NK-92 treated with Interleukin-12 subunit alpha and Interleukin-12 subunit beta, amount 100 ng/mL, for 24 hours (cell line): ENCODE measurements at regions not wholly inside any gene's neighbourhood (a gene's known extent, or its start where the extent isn't known, plus 50 kb on each side); places are given as distances from the start of the nearest gene placed in this dataset.
"Not testable (repeated sequence)": the region's sequence is repeated elsewhere in the genome, so short reads cannot be mapped to it uniquely, and the experiment has no call there.

Experiments
- DNase-seq: peaks from one replicate; lab custom pipeline; 2025; lab: John Stamatoyannopoulos, UW

DNA sequence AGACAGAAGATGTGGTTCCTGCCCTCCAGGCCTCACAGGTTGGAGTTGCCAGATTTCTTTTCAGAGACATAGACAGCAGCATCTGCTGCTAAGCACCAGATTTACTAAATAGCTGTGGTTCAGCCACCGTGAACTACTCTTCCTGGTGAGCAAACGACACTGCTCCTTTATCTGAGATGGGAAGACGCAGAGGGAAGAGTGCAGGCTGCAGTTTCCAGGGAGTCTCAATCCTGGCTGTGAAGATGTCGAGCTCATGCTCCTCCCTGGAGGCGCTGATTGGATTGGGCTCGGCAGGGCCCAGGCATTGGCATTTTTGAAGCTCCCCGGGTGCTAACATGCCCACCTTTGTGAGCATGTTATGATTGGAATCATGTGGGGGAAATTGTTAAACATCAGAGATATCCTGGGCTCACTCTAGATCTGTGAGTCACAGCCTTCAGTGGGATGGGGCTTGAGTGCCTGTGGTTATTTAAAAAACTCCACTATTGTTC is 314.8 kb downstream of the TSN start:
- DNase-seq, result no peak

DNA sequence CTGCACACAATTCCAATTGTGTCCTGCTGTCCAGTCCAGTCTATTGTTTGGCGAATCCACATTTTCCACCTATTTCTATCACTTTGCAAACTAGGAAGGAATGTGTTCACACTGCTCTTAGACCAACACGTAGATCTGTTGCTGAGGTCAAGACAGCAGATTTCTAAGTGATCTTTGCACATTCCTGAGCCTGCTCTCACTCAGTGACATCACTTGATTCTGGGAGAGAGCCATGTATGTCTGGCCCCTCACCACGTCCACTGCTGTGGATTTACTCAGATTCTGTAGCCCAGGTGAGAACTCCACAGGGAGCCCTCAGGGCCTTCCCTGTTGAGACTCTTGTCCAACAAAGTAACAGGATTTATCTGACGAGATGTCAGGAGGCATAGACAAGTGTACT is 317.2 kb downstream of the TSN start:
- no peak for DNase-seq

DNA sequence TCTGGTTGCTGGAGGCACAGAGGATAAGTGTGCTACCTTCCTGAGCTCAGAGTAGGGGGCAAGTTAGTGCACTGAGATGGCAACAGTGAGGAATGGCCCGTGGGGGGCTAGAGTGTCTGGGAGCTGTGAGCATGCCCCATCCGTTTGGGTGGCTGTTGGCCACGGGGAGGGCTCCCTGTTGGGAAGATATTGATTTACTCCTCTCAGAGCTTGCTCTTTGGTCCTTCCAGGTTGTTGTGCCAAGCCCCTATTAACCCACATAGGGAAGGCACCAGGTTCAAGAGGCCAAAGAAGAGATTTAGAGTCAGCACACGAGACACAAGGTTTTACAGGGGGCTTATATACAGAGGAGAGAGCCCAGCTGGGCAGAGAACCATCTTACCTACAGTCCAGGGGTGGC is 318.8 kb downstream of the TSN start:
- DNase-seq, result no peak

DNA sequence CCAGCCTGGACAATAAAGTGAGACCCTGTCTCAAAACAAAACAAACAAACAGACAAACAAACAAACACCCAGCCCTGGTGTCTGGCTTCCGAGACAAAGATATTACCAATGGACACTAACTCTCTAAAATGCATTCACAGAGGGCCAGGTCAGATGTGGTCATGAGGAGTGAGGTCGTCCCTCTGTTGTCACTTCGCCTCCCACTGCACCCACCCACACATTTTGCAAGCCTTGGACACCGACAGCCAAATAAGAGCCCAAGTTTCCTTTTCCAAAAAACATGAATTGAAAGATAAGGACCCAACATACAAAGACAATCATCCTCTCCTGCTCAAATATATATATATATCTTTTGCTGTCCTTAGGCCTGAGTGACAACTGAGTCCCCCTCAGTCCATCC is 319.9 kb downstream of the TSN start:
- no peak for DNase-seq

DNA sequence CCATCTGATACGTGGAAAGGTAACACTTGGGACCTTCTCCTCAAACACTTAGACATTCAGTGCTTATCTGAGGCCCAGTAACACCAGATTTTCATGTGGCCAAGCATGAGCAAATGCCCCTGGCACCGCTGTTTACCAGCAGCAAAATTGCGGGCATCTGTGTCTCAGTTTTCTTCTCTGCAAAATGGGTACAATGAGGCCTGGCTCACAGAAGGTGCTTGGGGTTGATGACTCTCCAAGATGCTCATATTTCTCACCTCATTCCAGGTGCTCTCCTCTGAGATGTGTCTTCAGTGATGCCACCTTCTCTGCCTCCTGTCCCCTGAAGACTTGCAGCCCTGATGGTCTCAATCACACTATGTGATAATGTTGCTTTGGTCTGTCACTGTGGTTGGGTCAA is 321.7 kb downstream of the TSN start:
- DNase-seq, result no peak

DNA sequence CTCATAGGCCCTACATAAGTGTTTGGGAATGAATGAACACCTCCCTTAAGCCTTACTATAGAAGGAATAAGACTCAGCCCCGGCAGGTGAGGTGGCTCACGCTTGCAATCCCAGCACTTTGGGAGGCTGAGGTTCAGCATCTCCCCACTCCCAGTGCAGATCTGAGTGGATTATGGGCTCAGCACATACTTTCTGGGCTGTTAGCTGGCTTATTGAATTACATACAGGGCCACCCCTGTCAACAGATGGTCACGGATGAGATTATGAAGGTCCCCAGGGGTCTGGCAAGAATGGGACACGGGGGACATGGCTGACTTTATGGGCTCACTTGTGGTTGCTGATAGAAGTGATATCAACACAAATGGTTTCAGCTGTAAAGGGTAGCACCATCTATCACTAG is 322.3 kb downstream of the TSN start:
- no peak for DNase-seq

DNA sequence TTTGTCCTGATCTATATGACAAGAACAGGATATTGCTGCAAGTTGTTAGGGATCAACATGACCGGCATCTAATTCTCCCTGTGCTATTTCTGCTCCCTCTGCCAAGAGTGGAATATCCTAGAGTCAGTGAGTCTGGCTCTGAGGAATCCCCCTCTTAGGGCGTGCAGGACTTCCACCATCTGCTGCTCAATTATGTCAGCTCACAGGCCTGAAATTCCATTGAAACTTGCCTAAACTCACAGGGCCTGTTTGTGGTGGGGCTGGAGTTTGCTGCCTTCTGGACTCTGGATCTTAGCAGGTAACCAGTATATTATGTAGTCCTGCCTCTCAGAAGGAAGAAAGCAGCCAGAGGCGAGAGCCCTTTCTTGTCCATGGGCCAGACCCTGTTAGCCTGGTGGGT is 323.0 kb downstream of the TSN start:
- DNase-seq, result no peak

DNA sequence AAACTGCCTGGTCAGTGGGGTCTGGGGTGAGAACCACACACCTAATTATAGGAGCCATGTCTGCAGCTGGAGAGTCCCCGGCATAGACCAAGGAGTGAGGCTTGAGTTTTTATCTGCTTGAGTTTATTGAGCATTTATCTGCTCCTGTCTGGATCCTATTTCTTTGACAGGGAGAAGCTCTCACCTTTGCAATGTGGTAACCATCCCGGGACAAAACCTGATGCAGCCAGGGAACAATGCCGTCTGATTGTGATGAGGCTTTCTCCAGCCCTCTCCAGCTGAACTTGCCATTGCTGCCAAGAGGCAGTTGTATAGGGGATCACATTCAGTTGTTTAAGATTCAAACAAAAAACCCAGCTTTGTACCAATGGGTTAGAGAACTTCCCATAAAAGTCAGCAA is 324.4 kb downstream of the TSN start:
- DNase-seq, result no peak

DNA sequence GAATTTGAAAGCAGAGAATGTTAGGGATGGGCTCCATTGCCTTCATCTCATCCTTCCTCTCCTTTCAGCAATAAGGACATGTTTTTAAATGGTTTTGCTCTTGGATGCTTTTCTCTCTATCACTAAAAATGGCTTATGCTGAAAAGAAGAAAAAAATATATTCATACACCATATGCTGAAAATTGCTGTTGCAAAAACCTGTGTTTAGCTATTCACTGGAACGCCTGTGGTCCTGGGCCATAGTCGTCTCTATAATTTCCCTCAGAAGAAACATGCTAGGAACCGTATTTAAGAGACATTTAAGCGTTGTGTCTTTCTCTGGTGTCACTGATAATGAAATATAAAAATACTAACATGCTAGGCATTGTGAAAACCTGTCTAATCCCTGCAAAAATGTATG is 324.9 kb downstream of the TSN start:
- DNase-seq, result no peak

DNA sequence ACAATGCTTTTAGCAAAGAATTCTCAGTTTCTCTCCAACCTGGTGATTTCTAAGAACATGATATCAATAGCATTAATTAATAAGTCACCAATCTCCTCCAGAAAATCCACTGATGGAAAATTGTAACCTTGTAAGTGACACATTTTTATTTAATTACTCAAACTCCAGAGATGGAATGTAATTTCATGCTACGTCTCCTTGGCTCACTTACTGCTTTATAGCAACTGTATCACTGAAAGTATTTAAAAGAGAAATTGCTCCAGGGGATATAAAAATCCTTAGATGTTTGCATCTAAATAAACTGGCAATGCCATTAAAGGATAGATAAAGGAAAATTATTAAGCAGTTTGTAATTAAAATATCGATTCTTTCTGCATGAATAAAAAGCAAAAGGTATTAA is 325.4 kb downstream of the TSN start:
- DNase-seq, result no peak

DNA sequence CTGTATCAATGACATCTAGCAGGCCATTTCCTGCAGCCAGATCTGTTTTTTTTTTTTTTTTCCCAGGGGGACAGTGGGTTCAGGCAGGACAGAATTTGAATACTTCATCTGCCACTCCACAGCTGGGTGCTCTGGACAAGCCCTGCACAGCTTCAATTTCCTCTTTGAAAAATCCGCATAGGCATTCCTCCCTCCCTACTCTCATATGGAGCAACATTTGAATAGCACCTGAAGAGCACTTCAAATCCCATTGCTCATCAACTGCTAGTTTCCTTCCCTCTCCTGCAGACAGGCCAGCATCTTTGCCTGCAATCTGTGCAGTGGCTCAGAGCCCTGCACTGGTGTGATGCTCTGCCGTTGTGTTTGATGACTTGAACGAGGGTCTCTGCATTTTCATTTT is 326.3 kb downstream of the TSN start:
- no peak for DNase-seq

DNA sequence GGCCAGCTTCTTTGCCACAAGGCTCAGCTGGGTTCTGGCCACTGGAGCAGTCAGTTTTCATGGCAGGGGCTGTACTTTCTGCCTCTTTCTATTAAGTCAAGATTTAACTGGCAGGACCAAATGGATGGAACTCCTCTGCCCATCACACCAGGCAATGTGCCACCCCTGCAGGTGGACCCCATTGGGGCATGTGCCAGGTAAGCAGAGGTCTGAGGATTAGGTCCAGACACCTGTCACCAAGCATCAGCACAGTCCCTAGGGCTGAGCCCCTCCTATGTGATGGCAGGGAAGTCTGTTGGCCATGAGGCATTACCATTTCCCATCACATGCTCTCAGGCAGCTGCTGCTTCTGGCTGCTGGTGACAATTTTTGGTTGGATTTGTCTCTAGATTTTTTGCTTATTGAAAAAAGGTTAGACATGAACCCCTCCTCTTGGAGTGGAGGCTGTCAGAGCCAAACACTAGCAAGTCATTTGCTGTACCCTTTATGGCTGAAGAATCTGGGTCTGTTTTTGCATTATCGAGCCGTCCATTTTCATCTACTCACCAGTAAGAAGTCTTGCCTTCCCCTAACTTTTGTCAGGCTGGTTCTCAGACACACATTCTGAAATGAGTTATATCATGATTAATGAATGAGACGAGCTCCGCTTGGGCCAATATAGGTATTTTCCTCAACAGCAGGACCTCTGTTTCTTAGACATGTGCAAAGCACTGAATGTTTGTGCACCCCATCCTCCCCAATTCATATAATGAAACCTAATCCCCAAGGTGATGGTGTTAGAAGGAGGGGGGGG is 328.0 kb downstream of the TSN start:
- DNase-seq, result no peak

DNA sequence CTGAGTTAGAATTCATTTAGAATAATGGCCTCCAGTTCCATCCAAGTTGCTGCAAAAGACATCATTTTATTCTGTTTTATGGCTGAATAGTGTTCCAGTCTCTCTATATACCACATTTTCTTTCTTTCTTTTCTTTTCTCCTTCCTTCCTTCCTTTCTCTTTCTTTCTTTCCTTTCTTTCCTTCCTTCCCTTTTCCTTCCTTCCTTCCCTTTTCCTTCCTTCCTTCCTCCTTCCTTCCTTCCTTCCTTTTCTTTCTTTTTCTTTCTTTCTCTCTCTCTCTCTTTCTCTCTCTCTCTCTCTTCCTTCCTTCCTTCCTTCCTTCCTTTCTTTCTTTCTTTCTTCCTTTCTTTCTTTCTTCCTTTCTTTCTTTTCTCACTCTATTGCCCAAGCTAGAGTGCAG is 330.2 kb downstream of the TSN start:
- DNase-seq, result not testable (repeated sequence)

DNA sequence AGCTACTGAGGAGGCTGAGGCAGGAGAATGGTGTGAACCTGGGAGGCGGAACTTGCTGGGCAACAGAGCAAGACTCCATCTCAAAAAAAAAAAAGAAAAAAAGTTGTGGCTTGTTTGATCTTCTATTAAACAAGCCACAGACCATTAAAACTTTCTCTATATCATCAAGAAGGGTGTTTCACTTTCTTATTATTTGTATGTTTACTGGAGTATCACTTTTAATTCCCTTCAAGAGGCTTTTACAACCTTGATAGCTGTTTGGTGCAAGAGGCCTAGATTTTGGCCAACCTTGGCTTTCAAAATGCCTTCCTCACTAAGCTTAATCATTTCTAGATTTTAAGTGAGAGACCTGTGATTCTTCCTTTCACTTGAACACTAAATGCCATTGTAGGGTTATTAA is 339.1 kb downstream of the TSN start:
- DNase-seq, result no peak

DNA sequence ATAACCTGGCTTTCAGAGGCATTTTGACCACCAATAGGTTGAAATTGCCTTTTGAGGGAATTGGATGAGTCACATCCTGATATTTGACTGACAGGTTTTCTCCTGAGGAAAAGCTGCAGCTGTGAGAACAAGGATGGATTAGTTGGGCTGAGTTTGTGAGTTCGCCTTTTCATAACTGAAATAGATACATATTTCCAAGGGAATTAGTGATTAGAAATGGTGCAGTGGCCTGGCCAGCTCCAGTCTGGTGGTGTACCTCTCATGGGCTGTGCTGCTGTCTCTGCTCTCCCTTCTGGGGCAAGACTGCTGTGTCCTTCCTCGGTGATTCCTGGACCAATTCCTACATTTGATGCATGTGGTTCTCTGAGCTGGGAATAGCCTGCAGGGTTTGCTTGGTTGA is 341.3 kb downstream of the TSN start:
- no peak for DNase-seq

DNA sequence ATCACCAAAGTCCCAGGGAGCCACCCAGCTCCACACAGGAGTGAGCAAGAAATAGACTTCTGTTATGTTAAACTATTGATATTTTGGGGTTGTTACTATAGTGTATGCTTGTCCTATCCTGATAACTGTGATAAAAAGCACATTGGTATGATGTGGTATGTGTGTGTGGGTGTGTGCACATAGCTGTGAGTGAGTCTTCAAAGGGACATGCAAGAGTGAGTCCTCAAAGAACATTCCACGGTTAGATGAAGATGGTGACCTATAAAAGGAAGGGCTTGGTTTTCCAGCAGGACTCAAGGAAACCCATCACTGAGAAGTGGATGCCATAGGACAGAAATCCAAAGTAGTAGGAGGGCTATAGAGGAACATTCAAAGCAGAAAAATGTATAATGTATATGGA is 342.9 kb downstream of the TSN start:
- DNase-seq, result no peak

DNA sequence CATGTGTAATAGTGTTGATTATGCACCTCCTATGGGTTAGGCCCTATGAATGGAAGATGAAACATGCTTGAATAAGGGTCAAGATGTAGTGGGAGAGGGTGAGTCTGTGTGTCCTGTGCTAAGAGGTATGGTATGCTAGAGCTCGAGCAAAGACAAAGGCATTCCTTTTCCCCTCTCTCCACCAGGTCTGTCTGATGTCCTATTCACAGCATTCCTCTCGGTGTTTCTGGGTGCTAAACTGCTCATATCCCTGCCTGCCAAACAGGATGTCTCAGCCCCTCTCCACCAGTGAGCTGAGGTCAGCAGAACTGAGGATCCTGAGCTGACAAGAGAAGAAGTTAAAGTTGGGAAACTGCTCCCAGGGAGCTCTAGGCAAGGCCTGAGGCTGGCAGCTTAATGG is 344.9 kb downstream of the TSN start:
- no peak for DNase-seq

DNA sequence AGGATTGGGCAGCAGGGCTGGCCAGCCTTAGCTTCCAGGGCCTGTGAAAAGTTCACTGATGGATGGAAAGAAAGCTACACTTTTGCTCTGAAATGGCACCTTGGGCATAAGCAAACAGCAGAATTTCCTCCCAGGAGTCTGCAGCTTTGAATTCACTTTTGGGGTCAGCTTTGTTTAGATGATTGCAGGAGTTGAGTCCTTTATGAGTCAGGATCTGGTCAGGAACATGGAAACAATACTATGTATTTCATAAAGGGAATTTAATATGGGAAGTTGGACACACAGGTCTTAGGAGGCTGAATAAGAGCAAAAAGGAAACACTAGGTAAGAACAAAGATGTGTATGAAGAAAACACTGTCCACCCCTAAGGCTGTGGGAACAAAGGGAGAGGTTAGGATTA is 345.3 kb downstream of the TSN start:
- no peak for DNase-seq

DNA sequence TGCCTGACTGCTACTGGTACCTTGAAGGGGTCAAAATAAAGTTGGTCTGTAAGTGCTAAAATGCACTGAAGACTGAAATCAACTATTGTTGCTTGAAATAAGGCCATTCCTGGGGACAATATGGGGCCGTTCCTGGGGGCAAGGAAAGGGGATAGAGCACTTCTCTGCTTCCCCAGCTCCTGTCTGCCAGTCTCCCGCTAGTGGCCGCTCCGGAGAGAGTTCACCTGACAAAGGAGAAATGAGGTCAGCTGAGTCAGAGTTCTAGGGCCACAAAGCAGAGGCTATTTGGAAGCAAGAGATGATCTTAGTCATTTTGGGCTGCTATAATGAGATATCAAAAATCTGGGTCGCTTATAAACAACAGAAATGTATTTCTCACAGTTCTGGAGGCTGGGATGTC is 345.9 kb downstream of the TSN start:
- DNase-seq, result no peak

DNA sequence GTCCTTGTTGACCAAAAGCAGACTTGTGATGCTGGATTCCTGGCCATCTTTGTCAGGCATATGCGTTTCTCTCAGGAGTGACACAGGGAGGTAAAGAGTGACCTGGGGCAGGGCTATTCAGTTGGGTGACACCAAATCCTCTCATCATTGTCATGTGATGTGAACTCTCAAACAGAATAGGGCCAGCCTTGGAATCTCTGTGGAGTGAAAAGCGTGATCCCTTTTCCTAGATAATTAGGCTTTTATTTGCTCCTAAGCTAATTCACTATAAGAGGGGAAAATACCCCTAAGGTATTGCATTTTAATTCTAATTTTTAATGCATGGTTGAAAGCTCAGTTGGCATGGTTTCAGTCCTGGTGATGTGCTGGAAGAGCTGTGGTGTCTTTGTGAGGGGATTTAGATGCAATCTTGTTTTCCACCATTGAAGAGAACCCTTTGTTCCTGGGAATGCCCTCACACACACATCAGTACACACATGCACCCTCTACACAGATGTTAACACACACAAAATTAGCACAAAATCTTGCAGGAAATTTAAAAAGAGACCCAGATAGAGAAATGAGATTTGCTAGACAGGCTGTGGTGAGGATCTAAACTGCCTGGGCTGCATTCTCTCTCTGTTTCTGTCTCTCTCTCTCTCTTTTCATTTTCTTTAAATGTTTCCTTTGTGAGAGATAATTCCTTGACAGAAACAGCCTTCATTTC is 349.9 kb downstream of the TSN start:
- DNase-seq, result no peak

DNA sequence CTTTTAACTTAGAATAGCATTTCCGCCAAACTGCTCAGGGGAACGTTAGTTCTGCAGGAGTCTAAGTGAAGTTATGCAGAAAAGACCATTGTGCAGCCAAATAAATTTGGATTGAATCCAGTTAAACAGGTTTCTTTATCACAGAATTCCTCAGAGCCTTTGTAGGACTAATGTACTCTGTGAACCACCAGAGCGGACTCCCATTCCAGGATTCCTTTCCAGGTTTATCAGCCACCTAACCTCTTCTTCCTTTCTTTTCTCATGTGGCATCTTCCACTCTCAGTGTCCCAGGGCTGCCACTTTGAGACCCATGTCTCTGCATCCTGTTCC is 350.4 kb downstream of the TSN start:
- DNase-seq, result no peak

DNA sequence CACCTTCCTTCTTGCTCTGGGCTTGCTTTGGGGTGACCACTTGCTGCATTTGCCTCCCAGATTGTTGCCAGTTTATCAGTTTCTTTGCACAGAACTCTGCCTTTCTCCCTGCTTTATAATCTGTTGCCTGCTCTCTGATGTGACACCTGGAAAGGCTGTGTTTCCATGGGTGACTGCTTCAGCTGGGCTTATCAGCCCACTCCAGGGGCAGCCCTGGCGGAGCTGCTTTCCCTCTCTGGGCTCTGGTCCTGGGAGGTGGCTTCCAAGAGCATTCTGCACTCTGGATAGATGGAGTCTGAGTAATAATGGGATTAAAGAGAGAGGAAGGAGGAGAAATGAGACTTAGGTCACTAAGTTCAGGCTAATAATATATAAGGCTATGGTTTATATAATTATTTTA is 352.7 kb downstream of the TSN start:
- no peak for DNase-seq

DNA sequence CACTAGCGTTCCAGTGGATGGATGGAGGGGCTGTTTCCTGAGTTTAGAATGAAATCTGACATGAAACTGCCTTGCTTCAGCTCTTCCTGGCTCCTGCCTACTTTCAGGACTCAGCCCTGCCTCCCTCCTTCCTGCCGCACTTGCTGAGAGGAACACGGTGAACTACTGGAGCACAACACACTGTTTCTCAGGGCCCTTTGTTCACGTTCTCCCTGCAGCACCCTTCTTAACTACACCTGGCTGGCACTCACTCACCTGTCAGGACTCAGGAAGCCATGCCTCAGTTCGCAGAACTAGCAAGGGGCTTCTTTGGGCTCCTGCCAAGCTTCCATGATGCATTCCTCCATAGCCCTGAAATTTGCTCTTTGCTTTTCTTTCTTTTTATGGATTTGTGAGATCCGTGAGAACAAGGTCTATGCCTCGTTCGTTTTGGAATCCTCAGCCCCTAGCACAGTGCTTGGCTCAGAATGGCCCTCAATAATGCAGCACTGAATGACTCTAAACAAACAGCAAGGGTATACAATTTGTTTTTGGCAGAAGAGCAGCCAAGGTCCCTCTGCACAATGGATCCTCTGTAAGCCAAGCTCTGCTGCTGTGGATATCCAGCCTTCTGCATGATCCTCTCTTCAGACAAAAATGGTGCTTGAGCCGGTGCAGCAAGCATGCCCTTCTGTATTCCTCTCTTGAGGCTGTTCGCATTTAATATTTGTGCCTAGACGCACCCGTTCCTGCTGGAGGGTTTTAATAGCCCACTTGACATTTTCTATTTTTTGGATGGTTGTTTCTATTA is 357.0 kb downstream of the TSN start:
- no peak for DNase-seq
